Panc1 (cell line): ENCODE measurements at regions not wholly inside any gene's neighbourhood (a gene's known extent, or its start where the extent isn't known, plus 50 kb on each side); places are given as distances from the start of the nearest gene placed in this dataset.

Experiments
- CTCF ChIP-seq: fragments of 450-650 bp; IDR thresholded peaks from 2 replicates; pipeline ENCODE4 v1.5.1; 2017; ENCODE audit warnings: mild to moderate bottlenecking
- REST ChIP-seq, 2 experiments: IDR thresholded peaks; 2 replicates each; pipeline ENCODE4 v1.6.1; 2011 to 2012; ENCODE audit warnings: low read depth in 2 of 2, control low read depth in 1 of 2, low read length in 1 of 2, mild to moderate bottlenecking in 1 of 2, moderate library complexity in 1 of 2; ENCODE audit not compliant: insufficient read depth in 1 of 2
- TCF7L2 ChIP-seq: IDR thresholded peaks from 2 replicates; pipeline ENCODE4 v1.6.1; 2011; ENCODE audit warnings: mild to moderate bottlenecking, low read depth, low read length, inconsistent platforms

DNA sequence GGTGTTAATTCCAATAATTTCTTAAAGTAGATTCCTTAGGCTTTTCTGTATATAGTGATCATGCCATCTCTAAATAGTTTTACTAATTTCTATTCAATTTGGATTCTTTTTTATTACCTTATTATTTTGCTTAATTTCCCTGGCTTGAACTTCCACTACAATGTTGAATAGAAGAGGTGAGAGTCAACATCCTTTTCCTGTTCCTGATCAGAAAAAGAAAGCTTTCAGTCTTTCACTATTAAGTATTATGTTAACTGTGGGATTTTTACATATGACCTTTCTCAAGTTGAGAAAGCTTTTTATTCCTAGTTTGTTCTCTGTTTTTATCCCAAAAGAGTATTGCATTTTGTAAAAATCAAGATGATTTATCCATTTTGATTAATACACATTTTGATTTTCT, 574.5 kb upstream of the TLE4 start:
- TF ChIP-seq CTCF (no peak), REST (IDR thresholded peaks at IDR 0.05; ENCODE audit: insufficient read depth in 1 of 2, low read depth in 2 of 2, low read length in 1 of 2) (no peak), TCF7L2 (no peak)
